HEK293 (cell line): ENCODE measurements at regions not wholly inside any gene's neighbourhood (a gene's known extent, or its start where the extent isn't known, plus 50 kb on each side); places are given as distances from the start of the nearest gene placed in this dataset.

Experiments
- CTCF ChIA-PET: fragments of 350-600 bp; formaldehyde crosslinking; extraction: SDS; loops from one replicate; lab custom pipeline; 2021; ENCODE audit warnings: antibody characterized with exemption; lab: Yijun Ruan, JAX
- POLR2A ChIA-PET: fragments of 300-600 bp; formaldehyde crosslinking; extraction: SDS; loops from one replicate; lab custom pipeline; 2020; ENCODE audit warnings: antibody characterized with exemption, inconsistent platforms; lab: Yijun Ruan, JAX
- H3K27ac ChIP-seq: fragments of 200-500 bp; sonication (Bioruptor generic); 2 replicates; pipeline ENCODE4 v1.5.1; 2014; ENCODE audit warnings: low read depth, low read length, control low read depth, inconsistent platforms; ENCODE audit errors: extremely low read depth
- H3K36me3 ChIP-seq, 2 experiments: fragments of 200-500 bp in 1 of 2; sonication (Bioruptor generic) in 1 of 2; 1 replicate in 1 of 2; 2 replicates in 1 of 2; pipeline ENCODE4 v1.5.1; 2014 to 2017; ENCODE audit warnings: inconsistent platforms in 2 of 2, low read length in 2 of 2; ENCODE audit not compliant: control insufficient read depth in 2 of 2, insufficient read depth in 1 of 2
- H3K4me1 ChIP-seq: fragments of 200-500 bp; sonication (Bioruptor generic); 2 replicates; pipeline ENCODE4 v1.5.1; 2014; ENCODE audit warnings: mild to moderate bottlenecking, low read length, inconsistent platforms; ENCODE audit not compliant: control insufficient read depth, insufficient read depth
- H3K4me3 ChIP-seq: 2 replicates; pipeline ENCODE4 v1.5.1; 2011; ENCODE audit warnings: low read depth, mild to moderate bottlenecking, control low read depth, low read length, moderate library complexity
- H3K9me3 ChIP-seq: fragments of 200-500 bp; sonication (Bioruptor generic); 2 replicates; pipeline ENCODE4 v1.5.1; 2014; ENCODE audit warnings: low read depth, low read length, inconsistent platforms; ENCODE audit not compliant: control insufficient read depth, insufficient read depth
- BCL11B ChIP-seq: fragments of 450-650 bp; formaldehyde crosslinking; IDR thresholded peaks from 2 replicates; pipeline ENCODE4 v1.5.1; 2016; ENCODE audit warnings: low read depth, missing biosample characterization, missing genetic modification characterization
- KLF16 ChIP-seq: fragments of 450-650 bp; formaldehyde crosslinking; IDR thresholded peaks from 2 replicates; pipeline ENCODE4 v1.5.1; 2017; ENCODE audit warnings: missing biosample characterization, missing genetic modification characterization
- SP2 ChIP-seq: fragments of 450-650 bp; formaldehyde crosslinking; IDR thresholded peaks from 2 replicates; pipeline ENCODE4 v1.5.1; 2016; ENCODE audit warnings: missing biosample characterization, missing genetic modification characterization
- TCF7L2 ChIP-seq: IDR thresholded peaks from 2 replicates; pipeline ENCODE4 v1.6.1; 2011; ENCODE audit warnings: low read depth, mild to moderate bottlenecking, inconsistent platforms, low read length, moderate library complexity, borderline replicate concordance
- TSHZ1 ChIP-seq: fragments of 450-650 bp; formaldehyde crosslinking; IDR thresholded peaks from 2 replicates; pipeline ENCODE4 v1.5.1; 2016; ENCODE audit warnings: missing biosample characterization, missing genetic modification characterization, borderline replicate concordance
- YY2 ChIP-seq: fragments of 450-650 bp; formaldehyde crosslinking; IDR thresholded peaks from 2 replicates; pipeline ENCODE4 v1.5.1; 2016; ENCODE audit warnings: missing biosample characterization, missing genetic modification characterization
- ZBTB11 ChIP-seq: fragments of 450-650 bp; formaldehyde crosslinking; conservative IDR thresholded peaks from 2 replicates; pipeline ENCODE4 v1.5.1; 2016; ENCODE audit warnings: low read depth, missing biosample characterization, missing genetic modification characterization
- ZNF146 ChIP-seq: fragments of 450-650 bp; formaldehyde crosslinking; IDR thresholded peaks from 2 replicates; pipeline ENCODE4 v1.5.1; 2016; ENCODE audit warnings: missing biosample characterization, missing genetic modification characterization
- ZNF157 ChIP-seq: fragments of 450-650 bp; formaldehyde crosslinking; IDR thresholded peaks from 2 replicates; pipeline ENCODE4 v1.5.1; 2016; ENCODE audit warnings: missing biosample characterization, missing genetic modification characterization
- ZNF169 ChIP-seq: fragments of 450-650 bp; formaldehyde crosslinking; IDR thresholded peaks from 2 replicates; pipeline ENCODE4 v1.5.1; 2016; ENCODE audit warnings: missing biosample characterization, missing genetic modification characterization
- ZNF391 ChIP-seq: fragments of 450-650 bp; formaldehyde crosslinking; IDR thresholded peaks from 2 replicates; pipeline ENCODE4 v1.5.1; 2016; ENCODE audit warnings: low read depth, missing biosample characterization, missing genetic modification characterization, borderline replicate concordance
- ZNF398 ChIP-seq: fragments of 450-650 bp; formaldehyde crosslinking; IDR thresholded peaks from 2 replicates; pipeline ENCODE4 v1.5.1; 2017; ENCODE audit warnings: missing biosample characterization, missing genetic modification characterization
- ZNF449 ChIP-seq: fragments of 450-650 bp; formaldehyde crosslinking; IDR thresholded peaks from 2 replicates; pipeline ENCODE4 v1.5.1; 2017; ENCODE audit warnings: missing biosample characterization, mild to moderate bottlenecking, missing genetic modification characterization, moderate library complexity
- ZNF473 ChIP-seq: fragments of 450-650 bp; formaldehyde crosslinking; IDR thresholded peaks from 2 replicates; pipeline ENCODE4 v1.5.1; 2017; ENCODE audit warnings: missing biosample characterization, missing genetic modification characterization
- ZNF510 ChIP-seq: fragments of 450-650 bp; formaldehyde crosslinking; IDR thresholded peaks from 2 replicates; pipeline ENCODE4 v1.5.1; 2018; ENCODE audit warnings: mild to moderate bottlenecking, missing genetic modification characterization, missing biosample characterization; ENCODE audit not compliant: insufficient replicate concordance
- ZNF560 ChIP-seq: fragments of 450-650 bp; formaldehyde crosslinking; IDR thresholded peaks from 2 replicates; pipeline ENCODE4 v1.5.1; 2017; ENCODE audit warnings: missing biosample characterization, missing genetic modification characterization, borderline replicate concordance
- ZNF571 ChIP-seq: fragments of 450-650 bp; formaldehyde crosslinking; IDR thresholded peaks from 2 replicates; pipeline ENCODE4 v1.5.0; 2017; ENCODE audit warnings: missing biosample characterization, missing genetic modification characterization
- ZNF654 ChIP-seq: fragments of 450-650 bp; formaldehyde crosslinking; IDR thresholded peaks from 2 replicates; pipeline ENCODE4 v1.5.1; 2016; ENCODE audit warnings: low read depth, missing biosample characterization, missing genetic modification characterization
- ZNF776 ChIP-seq: fragments of 450-650 bp; formaldehyde crosslinking; IDR thresholded peaks from 2 replicates; pipeline ENCODE4 v1.5.0; 2017; ENCODE audit warnings: missing biosample characterization, missing genetic modification characterization, borderline replicate concordance
- ZNF777 ChIP-seq: fragments of 450-650 bp; formaldehyde crosslinking; IDR thresholded peaks from 2 replicates; pipeline ENCODE4 v1.5.1; 2017; ENCODE audit warnings: missing biosample characterization, missing genetic modification characterization, borderline replicate concordance
- ZNF837 ChIP-seq: fragments of 450-650 bp; formaldehyde crosslinking; IDR thresholded peaks from 2 replicates; pipeline ENCODE4 v1.5.1; 2016; ENCODE audit warnings: missing biosample characterization, missing genetic modification characterization
- ZSCAN16 ChIP-seq: fragments of 450-650 bp; formaldehyde crosslinking; IDR thresholded peaks from 2 replicates; pipeline ENCODE4 v1.5.1; 2016; ENCODE audit warnings: missing biosample characterization, missing genetic modification characterization

GRCh38 chr4:179595671-179596410 lies 2153.6 kb upstream of the AGA start:
- ChIA-PET POLR2A (no interaction called here), CTCF (no interaction called here)
- Histone ChIP-seq H3K36me3 (no peaks in the 10 kb centered on the region), H3K4me1 (no peaks in the 10 kb centered on the region), H3K4me3 (no peak overlapping the region), H3K27ac (no peak overlapping the region), H3K9me3 (no peaks in the 10 kb centered on the region)
- TF ChIP-seq ZBTB11 (tag by site-specific recombination) = no peak

GRCh38 chr4:179596621-179597020 lies 2154.4 kb upstream of the AGA start:
- Histone ChIP-seq H3K9me3 (no peaks in the 10 kb centered on the region), H3K27ac (no peak overlapping the region), H3K36me3 (no peaks in the 10 kb centered on the region), H3K4me1 (no peaks in the 10 kb centered on the region), H3K4me3 (no peak overlapping the region)
- ChIA-PET CTCF (no interaction called here), POLR2A (no interaction called here)
- TF ChIP-seq ZNF837 = no peak
- no peak for TF ChIP-seq ZNF157
- no peak for TF ChIP-seq YY2
- no peak for TF ChIP-seq ZNF654 (tag by site-specific recombination)
- TF ChIP-seq ZNF449 (tag by site-specific recombination) = no peak
- no peak for TF ChIP-seq ZNF560 (tag by site-specific recombination)
- no peak for TF ChIP-seq ZNF571
- TF ChIP-seq ZNF146 (tag by site-specific recombination) = no peak
- no peak for TF ChIP-seq ZNF776 (tag by site-specific recombination)
- no peak for TF ChIP-seq ZNF391 (tag by site-specific recombination)
- no peak for TF ChIP-seq BCL11B (tag by site-specific recombination)
- TF ChIP-seq ZNF777 = no peak
- no peak for TF ChIP-seq ZNF473 (tag by site-specific recombination)
- no peak for TF ChIP-seq SP2
- no peak for TF ChIP-seq KLF16 (tag by site-specific recombination)

- H3K4me3 ChIP-seq = no peak overlapping the region
- H3K9me3 ChIP-seq = no peaks in the 10 kb centered on the region
- no peaks in the 10 kb centered on the region for H3K36me3 ChIP-seq
- POLR2A ChIA-PET = no interaction called here
- H3K4me1 ChIP-seq = no peaks in the 10 kb centered on the region
- H3K27ac ChIP-seq = no peak overlapping the region
- CTCF ChIA-PET = no interaction called here
- TF ChIP-seq ZNF510 (tag by site-specific recombination) (no peak), ZNF571 (no peak), ZNF169 (tag by site-specific recombination) (no peak), ZNF398 (tag by site-specific recombination) (no peak), ZSCAN16 (no peak), TCF7L2 (no peak), TSHZ1 (tag by site-specific recombination) (no peak)
These were observed 2155.1 kb upstream of the AGA start for GRCh38 chr4:179597301-179597700.
